GM19324 (cell line): ENCODE measurements at regions not wholly inside any gene's neighbourhood (a gene's known extent, or its start where the extent isn't known, plus 50 kb on each side); places are given as distances from the start of the nearest gene placed in this dataset.
"Not testable (repeated sequence)": the region's sequence is repeated elsewhere in the genome, so short reads cannot be mapped to it uniquely, and the experiment has no call there.

Source experiments
- ATAC-seq: cut with Tn5 transposase; IDR thresholded peaks from one replicate; pipeline ENCODE4 v1.9.1; 2021; ENCODE audit warnings: mild to moderate bottlenecking, moderate library complexity; ENCODE audit not compliant: unreplicated experiment, low FRiP score

- no peak for ATAC-seq
Measured at GRCh38 chr13:50644081-50644871, 199.2 kb downstream of the DLEU7 start.

- ATAC-seq: no peak
Measured at GRCh38 chr13:50645092-50645491, 198.4 kb downstream of the DLEU7 start.

DNA sequence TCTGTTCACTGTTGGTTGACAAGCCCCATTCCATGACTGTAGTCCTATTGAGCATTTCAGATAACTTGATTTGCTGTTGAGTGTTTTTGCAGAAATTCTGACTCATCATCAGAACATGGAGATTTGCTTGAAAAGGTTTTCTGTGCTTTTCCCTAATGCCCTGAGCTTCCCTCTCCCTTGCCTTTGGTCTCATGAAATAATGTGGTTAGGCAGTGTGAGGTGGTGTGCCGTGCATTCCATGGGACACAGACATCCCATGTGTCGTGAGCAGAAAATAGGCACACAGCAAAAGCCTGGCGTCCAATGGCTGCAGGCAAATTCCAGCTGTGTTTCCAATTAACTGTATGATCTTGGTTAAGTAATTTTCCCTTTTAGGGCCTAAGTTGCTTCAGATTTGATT lies 197.4 kb downstream of the DLEU7 start:
- no peak for ATAC-seq

- ATAC-seq: no peak
Measured at GRCh38 chr13:50649211-50649610, 194.3 kb downstream of the DLEU7 start.

DNA sequence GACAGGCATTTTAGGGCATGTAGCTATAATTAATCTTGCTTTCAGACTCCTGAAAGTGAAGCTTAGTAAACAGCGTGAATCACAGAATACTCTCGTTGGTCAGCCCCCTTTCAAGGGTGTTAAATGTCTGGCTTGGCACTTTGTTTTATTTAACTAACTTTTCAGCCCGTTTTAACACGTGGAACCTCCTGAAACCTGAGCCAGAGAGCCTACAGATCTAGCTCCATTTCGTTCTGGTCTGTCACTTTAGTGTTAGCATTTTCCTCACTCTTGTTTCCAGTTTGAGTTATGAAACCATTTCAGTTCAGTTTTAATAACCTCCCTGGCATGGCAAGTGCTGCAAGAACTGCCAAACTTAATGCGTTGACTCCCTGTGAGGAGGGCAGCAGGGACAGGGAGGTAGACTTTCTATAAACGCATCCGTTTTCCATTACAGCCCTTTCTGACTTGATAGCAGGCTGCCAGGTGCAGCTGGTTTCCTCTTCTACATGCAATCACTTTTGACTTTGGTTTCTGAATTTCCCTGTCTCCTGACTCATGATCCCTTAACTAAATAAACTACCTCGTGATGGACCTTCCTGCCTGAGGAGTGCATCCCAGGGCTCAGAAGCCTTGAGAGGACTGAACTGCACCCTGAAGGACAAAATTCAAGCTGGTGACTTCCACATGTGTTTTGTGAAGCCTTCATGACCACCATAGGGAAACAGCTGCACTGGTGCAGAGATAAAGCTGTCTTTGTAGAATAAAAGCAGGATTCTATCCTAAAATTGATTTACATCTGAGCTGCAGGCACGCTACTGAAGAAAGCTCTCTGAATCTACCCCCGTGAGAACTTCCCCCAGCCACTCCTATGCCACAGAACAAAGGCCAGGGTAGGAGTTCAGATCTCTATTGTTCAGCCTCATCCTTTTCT lies 192.6 kb downstream of the DLEU7 start:
- ATAC-seq: no peak

GRCh38 chr13:50651922-50652321 lies 191.6 kb downstream of the DLEU7 start:
- ATAC-seq: no peak

- ATAC-seq: no peak
Measured at GRCh38 chr13:50654331-50654730, 189.2 kb downstream of the DLEU7 start.

- ATAC-seq: not testable (repeated sequence)
Measured at GRCh38 chr13:50661881-50662280, 181.6 kb downstream of the DLEU7 start.

- no peak for ATAC-seq
Measured at GRCh38 chr13:50664951-50665350, 178.5 kb downstream of the DLEU7 start.

- no peak for ATAC-seq
Measured at GRCh38 chr13:50668049-50668448, 175.4 kb downstream of the DLEU7 start.

- no peak for ATAC-seq
Measured at GRCh38 chr13:50668691-50669271, 174.7 kb downstream of the DLEU7 start.

- no peak for ATAC-seq
Measured at GRCh38 chr13:50670272-50670671, 173.2 kb downstream of the DLEU7 start.

DNA sequence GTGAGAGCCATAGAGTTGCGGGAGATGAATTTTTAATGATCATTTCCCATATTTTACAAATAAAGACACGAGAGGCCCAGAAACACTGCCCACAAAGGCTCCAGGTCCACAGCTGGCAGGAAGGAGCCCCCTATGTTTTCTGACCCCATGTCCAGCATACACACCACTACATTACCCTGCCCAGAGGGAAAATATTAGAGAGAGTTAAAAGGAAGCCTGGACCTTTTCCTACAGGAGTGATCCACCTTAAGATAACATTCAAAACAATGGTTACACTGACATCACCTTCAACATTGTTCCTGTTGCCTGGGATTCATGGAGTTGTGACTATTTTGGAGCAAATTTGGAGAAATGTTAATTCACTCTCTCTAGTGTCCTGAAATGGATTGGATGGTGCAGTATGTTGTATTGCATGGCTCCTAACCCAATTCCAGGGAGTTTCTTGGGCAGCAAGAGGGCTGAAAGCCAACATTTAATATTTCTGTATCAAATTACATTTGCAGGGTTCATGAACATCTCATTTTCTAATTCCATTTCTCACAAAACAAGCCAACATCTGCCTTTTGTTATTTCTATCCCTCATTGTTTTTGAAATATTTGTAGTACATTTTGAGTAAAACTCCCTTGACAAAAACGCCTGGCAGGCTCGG lies 172.5 kb downstream of the DLEU7 start:
- ATAC-seq: no peak

DNA sequence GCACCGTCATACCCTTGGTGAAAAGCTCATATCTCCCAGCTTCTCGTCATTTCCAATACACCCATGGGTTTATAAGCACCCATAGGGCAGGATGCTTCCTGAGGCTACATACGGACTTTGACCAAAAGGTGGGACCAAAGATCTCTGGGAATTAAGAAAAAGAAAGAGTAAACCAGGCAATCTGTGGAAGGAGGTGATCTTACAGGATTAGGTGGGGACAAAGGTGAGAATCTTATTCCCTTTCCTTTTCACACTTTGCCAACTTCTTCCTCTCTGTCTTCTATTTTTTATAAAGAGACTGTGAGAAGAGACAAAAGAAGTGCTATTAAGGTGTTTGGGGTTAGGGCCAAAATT lies 172.0 kb downstream of the DLEU7 start:
- ATAC-seq: no peak

DNA sequence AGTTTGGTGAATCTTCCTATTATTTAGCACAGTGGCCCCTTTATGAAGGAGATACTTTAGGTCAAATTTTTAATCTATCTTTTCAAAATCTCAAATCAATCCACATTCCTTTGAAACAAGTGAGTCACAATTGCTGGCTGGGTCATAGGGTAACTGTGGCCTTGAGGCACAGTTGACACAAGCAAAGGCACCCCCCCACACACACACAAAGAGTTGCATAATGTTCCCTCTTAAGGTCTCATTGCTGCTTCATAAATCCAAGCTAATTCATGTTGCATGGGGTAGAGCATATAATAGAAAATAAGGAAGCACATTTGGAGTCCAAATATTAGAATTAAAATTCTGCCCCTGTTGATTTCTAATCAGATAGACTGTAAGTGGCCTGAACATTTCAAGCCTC lies 171.5 kb downstream of the DLEU7 start:
- ATAC-seq: no peak

- no peak for ATAC-seq
Measured at GRCh38 chr13:50675651-50676050, 167.8 kb downstream of the DLEU7 start.

GRCh38 chr13:50676602-50677001 lies 166.9 kb downstream of the DLEU7 start:
- no peak for ATAC-seq

- no peak for ATAC-seq
Measured at GRCh38 chr13:50677258-50677657, 166.2 kb downstream of the DLEU7 start.

GRCh38 chr13:50677687-50678463 lies 165.6 kb downstream of the DLEU7 start:
- no peak for ATAC-seq
